H9 (cell line): ENCODE measurements at regions not wholly inside any gene's neighbourhood (a gene's known extent, or its start where the extent isn't known, plus 50 kb on each side); places are given as distances from the start of the nearest gene placed in this dataset.

ENCODE experiments used
- DNase-seq: peaks from one replicate; pipeline ENCODE4 v3.0.0-alpha.2; 2017
- H2AFZ ChIP-seq: one replicate; pipeline ENCODE4 v1.6.1; 2013; ENCODE audit warnings: mild to moderate bottlenecking, low read length, control low read depth, moderate library complexity
- H2AK5ac ChIP-seq: 2 replicates; pipeline ENCODE4 v1.6.1; 2013; ENCODE audit warnings: low read length, control low read depth, mixed read lengths; ENCODE audit not compliant: insufficient read length
- H2BK120ac ChIP-seq: one replicate; pipeline ENCODE4 v1.6.1; 2013; ENCODE audit warnings: low read depth, mild to moderate bottlenecking, low read length, control low read depth, inconsistent platforms; ENCODE audit not compliant: poor library complexity, severe bottlenecking
- H2BK12ac ChIP-seq: 2 replicates; pipeline ENCODE4 v1.6.1; 2013; ENCODE audit warnings: low read length, control low read depth, mixed read lengths, low read depth; ENCODE audit not compliant: insufficient read length
- H2BK15ac ChIP-seq: 2 replicates; pipeline ENCODE4 v1.6.1; 2013; ENCODE audit warnings: low read depth, low read length, control low read depth
- H2BK20ac ChIP-seq: one replicate; pipeline ENCODE4 v1.6.1; 2013; ENCODE audit warnings: low read depth, mild to moderate bottlenecking, low read length, control low read depth, inconsistent platforms; ENCODE audit not compliant: poor library complexity, severe bottlenecking
- H2BK5ac ChIP-seq: 2 replicates; pipeline ENCODE4 v1.6.1; 2013; ENCODE audit warnings: low read length, control low read depth, mixed read lengths; ENCODE audit not compliant: insufficient read length
- H3K14ac ChIP-seq: 2 replicates; pipeline ENCODE4 v1.6.1; 2013; ENCODE audit warnings: low read length, control low read depth; ENCODE audit not compliant: insufficient read depth
- H3K18ac ChIP-seq: 2 replicates; pipeline ENCODE4 v1.6.1; 2013; ENCODE audit warnings: low read depth, mild to moderate bottlenecking, mixed read lengths, low read length, control low read depth; ENCODE audit not compliant: insufficient read length
- H3K23ac ChIP-seq: 2 replicates; pipeline ENCODE4 v1.6.1; 2013; ENCODE audit warnings: low read length, control low read depth, mixed read lengths, low read depth; ENCODE audit not compliant: insufficient read length
- H3K23me2 ChIP-seq: 2 replicates; pipeline ENCODE4 v1.6.1; 2013; ENCODE audit warnings: low read depth, mild to moderate bottlenecking, mixed read lengths, low read length, control low read depth; ENCODE audit not compliant: insufficient read length, poor library complexity, severe bottlenecking
- H3K27ac ChIP-seq: 2 replicates; pipeline ENCODE4 v1.5.1; 2013; ENCODE audit warnings: low read length, control low read depth, mixed read lengths, low read depth; ENCODE audit not compliant: insufficient read length
- H3K27me3 ChIP-seq: 2 replicates; pipeline ENCODE4 v1.6.1; 2013; ENCODE audit warnings: low read length, control low read depth, inconsistent platforms; ENCODE audit not compliant: insufficient read depth
- H3K4ac ChIP-seq: 2 replicates; pipeline ENCODE4 v1.6.1; 2013; ENCODE audit warnings: low read depth, mild to moderate bottlenecking, control low read depth, inconsistent platforms, low read length, moderate library complexity
- H3K4me1 ChIP-seq: 2 replicates; pipeline ENCODE4 v1.6.1; 2013; ENCODE audit warnings: low read length, control low read depth, inconsistent platforms; ENCODE audit not compliant: insufficient read depth
- H3K4me2 ChIP-seq: 2 replicates; pipeline ENCODE4 v1.6.1; 2013; ENCODE audit warnings: low read length, control low read depth, mixed read lengths; ENCODE audit not compliant: insufficient read length, insufficient read depth
- H3K56ac ChIP-seq: 2 replicates; pipeline ENCODE4 v1.6.1; 2013; ENCODE audit warnings: low read depth, mild to moderate bottlenecking, mixed read lengths, low read length, control low read depth; ENCODE audit not compliant: insufficient read length
- H3K79me1 ChIP-seq: 2 replicates; pipeline ENCODE4 v1.6.1; 2013; ENCODE audit warnings: low read depth, mild to moderate bottlenecking, moderate library complexity, low read length, control low read depth, inconsistent platforms; ENCODE audit not compliant: insufficient read depth, poor library complexity, severe bottlenecking
- H3K79me2 ChIP-seq: 2 replicates; pipeline ENCODE4 v1.6.1; 2013; ENCODE audit warnings: low read length, control low read depth, inconsistent platforms; ENCODE audit not compliant: insufficient read depth
- H3K9ac ChIP-seq: 2 replicates; pipeline ENCODE4 v1.6.1; 2013; ENCODE audit warnings: low read length, control low read depth, mixed read lengths; ENCODE audit not compliant: insufficient read length; ENCODE audit errors: extremely low read depth
- H3K9me3 ChIP-seq: one replicate; pipeline ENCODE4 v1.6.1; 2013; ENCODE audit warnings: low read depth, low read length, inconsistent platforms; ENCODE audit not compliant: control insufficient read depth
- H3T11ph ChIP-seq: one replicate; pipeline ENCODE4 v1.6.1; 2013; ENCODE audit warnings: mild to moderate bottlenecking, low read length, control low read depth, inconsistent platforms
- H4K20me1 ChIP-seq: one replicate; pipeline ENCODE4 v1.6.1; 2013; ENCODE audit not compliant: control insufficient read depth, insufficient read length, insufficient read depth
- H4K5ac ChIP-seq: 2 replicates; pipeline ENCODE4 v1.6.1; 2013; ENCODE audit warnings: low read depth, mild to moderate bottlenecking, mixed read lengths, low read length, control low read depth; ENCODE audit not compliant: insufficient read length
- H4K8ac ChIP-seq: replicated peaks from 2 replicates; pipeline ENCODE4 v1.6.1; 2013; ENCODE audit warnings: low read length, control low read depth, mixed read lengths, low read depth; ENCODE audit not compliant: insufficient read length
- H4K91ac ChIP-seq: 2 replicates; pipeline ENCODE4 v1.6.1; 2013; ENCODE audit warnings: low read depth, mild to moderate bottlenecking, moderate library complexity, mixed read lengths, low read length, control low read depth; ENCODE audit not compliant: insufficient read length
- H3K27ac Mint-ChIP-seq, 3 experiments: 2 replicates in 2 of 3; 3 replicates in 1 of 3; pipeline ENCODE4 v1.8.0; 2020 to 2021; ENCODE audit warnings: mixed read lengths in 3 of 3, mild to moderate bottlenecking in 1 of 3, moderate library complexity in 1 of 3
- H3K27me3 Mint-ChIP-seq: 2 replicates; pipeline ENCODE4 v1.8.0; 2021; ENCODE audit warnings: low read depth, mild to moderate bottlenecking, moderate library complexity, mixed read lengths
- H3K36me3 Mint-ChIP-seq, 3 experiments: 2 replicates in 2 of 3; 3 replicates in 1 of 3; pipeline ENCODE4 v1.8.0; 2020 to 2021; ENCODE audit warnings: low read depth in 3 of 3, mixed read lengths in 3 of 3; ENCODE audit not compliant: insufficient read depth in 1 of 3
- H3K4me1 Mint-ChIP-seq, 2 experiments: 2 replicates each; pipeline ENCODE4 v1.8.0; 2020; ENCODE audit warnings: mixed read lengths in 2 of 2
- H3K4me3 Mint-ChIP-seq, 2 experiments: 2 replicates in 1 of 2; 3 replicates in 1 of 2; pipeline ENCODE4 v1.8.0; 2020 to 2021; ENCODE audit warnings: mild to moderate bottlenecking in 2 of 2, mixed read lengths in 2 of 2, moderate library complexity in 1 of 2
- H3K9me3 Mint-ChIP-seq, 2 experiments: 2 replicates in 1 of 2; 3 replicates in 1 of 2; pipeline ENCODE4 v1.8.0; 2020; ENCODE audit warnings: mild to moderate bottlenecking in 2 of 2, mixed read lengths in 2 of 2, moderate library complexity in 1 of 2
- WGBS: extraction: QIAGEN DNeasy Blood & Tissue Kit; methylation state at CpG from one replicate; pipeline ENCODE4 v1.1.7; 2013; ENCODE audit warnings: missing lambda C conversion rate, low lambda C conversion rate, mixed read lengths; ENCODE audit not compliant: insufficient read length; ENCODE audit errors: extremely low coverage; 5-methylcytosine and 5-hydroxymethylcytosine counted together
- TF ChIP-seq, protein P1 (sequence below): fragments of 200-600 bp; sonication (generic); conservative IDR thresholded peaks from 3 replicates; pipeline ENCODE4 v1.8.0; 2021; ENCODE audit warnings: antibody characterized with exemption, mild to moderate bottlenecking

DNA sequence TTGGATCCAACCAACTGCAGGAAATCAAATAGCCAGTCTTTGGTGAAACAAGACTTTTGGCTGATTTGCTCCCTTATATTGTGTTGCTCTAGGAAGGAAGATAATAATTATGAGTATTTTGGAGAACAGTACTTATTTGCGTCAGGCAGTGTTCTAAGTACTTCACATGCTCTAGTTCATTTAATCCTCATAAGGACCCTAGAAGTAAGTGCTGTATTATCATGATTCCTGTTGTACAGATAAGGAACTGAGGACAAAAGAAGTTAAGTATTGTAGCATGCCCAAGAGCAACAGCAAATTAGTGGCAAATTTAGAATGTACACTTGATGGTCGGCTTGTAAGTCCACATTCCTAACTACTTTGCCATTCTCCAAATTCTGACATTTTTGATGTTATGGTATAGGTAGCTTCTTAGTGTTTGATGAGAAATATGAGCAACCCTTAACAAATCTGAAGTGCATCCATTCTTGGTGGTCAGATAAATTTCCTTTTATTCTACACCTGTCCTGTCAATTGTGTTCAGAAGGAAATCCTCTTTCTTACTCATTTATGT is 72.0 kb downstream of the SPRY1 start:
- no peak overlapping the region for H2BK20ac ChIP-seq
- no peak overlapping the region for H4K5ac ChIP-seq
- H3K9me3 ChIP-seq: no peaks in the 10 kb centered on the region
- no peaks in the 10 kb centered on the region for H3K79me2 ChIP-seq
- no peak overlapping the region for H3K27ac ChIP-seq
- no peak overlapping the region for H3K4me2 ChIP-seq
- H3T11ph ChIP-seq: no peak overlapping the region
- no peak overlapping the region for H2AFZ ChIP-seq
- no peak overlapping the region for H4K91ac ChIP-seq
- H2BK5ac ChIP-seq: no peak overlapping the region
- TF ChIP-seq, protein P1, sequence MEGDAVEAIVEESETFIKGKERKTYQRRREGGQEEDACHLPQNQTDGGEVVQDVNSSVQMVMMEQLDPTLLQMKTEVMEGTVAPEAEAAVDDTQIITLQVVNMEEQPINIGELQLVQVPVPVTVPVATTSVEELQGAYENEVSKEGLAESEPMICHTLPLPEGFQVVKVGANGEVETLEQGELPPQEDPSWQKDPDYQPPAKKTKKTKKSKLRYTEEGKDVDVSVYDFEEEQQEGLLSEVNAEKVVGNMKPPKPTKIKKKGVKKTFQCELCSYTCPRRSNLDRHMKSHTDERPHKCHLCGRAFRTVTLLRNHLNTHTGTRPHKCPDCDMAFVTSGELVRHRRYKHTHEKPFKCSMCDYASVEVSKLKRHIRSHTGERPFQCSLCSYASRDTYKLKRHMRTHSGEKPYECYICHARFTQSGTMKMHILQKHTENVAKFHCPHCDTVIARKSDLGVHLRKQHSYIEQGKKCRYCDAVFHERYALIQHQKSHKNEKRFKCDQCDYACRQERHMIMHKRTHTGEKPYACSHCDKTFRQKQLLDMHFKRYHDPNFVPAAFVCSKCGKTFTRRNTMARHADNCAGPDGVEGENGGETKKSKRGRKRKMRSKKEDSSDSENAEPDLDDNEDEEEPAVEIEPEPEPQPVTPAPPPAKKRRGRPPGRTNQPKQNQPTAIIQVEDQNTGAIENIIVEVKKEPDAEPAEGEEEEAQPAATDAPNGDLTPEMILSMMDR: no peak
- no peak overlapping the region for H3K4ac ChIP-seq
- no peaks in the 10 kb centered on the region for H3K23me2 ChIP-seq
- Mint-ChIP-seq H3K27ac (no peak overlapping the region), H3K9me3 (no peaks in the 10 kb centered on the region), H3K4me1 (peaks cover 11 to 12% of the 10 kb centered on the region in 2 experiments), H3K27me3 (no peaks in the 10 kb centered on the region), H3K4me3 (no peak overlapping the region), H3K36me3 (no peaks in the 10 kb centered on the region)
- no peak overlapping the region for H2AK5ac ChIP-seq
- no peak overlapping the region for H3K14ac ChIP-seq
- H3K18ac ChIP-seq: no peak overlapping the region
- no peak overlapping the region for H2BK15ac ChIP-seq
- H2BK120ac ChIP-seq: no peak overlapping the region
- no peaks in the 10 kb centered on the region; the same call in 1 of the 2 replicates for H3K4me1 ChIP-seq
- no peak for DNase-seq
- H4K8ac ChIP-seq: no peak overlapping the region
- no peak overlapping the region for H3K23ac ChIP-seq
- H3K9ac ChIP-seq: no peak overlapping the region
- no peaks in the 10 kb centered on the region for H4K20me1 ChIP-seq
- no CpG with 5 or more reads among the region's 2 CpGs for WGBS
- H3K56ac ChIP-seq: no peak overlapping the region
- H2BK12ac ChIP-seq: no peak overlapping the region
- no peaks in the 10 kb centered on the region for H3K79me1 ChIP-seq
- H3K27me3 ChIP-seq: no peaks in the 10 kb centered on the region
